PC-3 (cell line): ENCODE measurements at regions not wholly inside any gene's neighbourhood (a gene's known extent, or its start where the extent isn't known, plus 50 kb on each side); places are given as distances from the start of the nearest gene placed in this dataset.
"Not testable (repeated sequence)": the region's sequence is repeated elsewhere in the genome, so short reads cannot be mapped to it uniquely, and the experiment has no call there.

Experiments
- ATAC-seq: fragments of 200-7000 bp; cut with Tn5 transposase; 2 replicates; pipeline ENCODE4 v1.9.1; 2020; ENCODE audit warnings: mild to moderate bottlenecking, moderate library complexity
- BruUV-seq: library from RNA; stranded (reverse); fragments of 400-500 nt; replicated peaks from 2 replicates; lab custom pipeline; 2021; lab: Mats Ljungman, UMichigan
- CTCF ChIA-PET: fragments of 300-600 bp; sonication (Branson Sonifier 250); formaldehyde crosslinking; loops from one replicate; lab custom pipeline; 2022; ENCODE audit warnings: antibody characterized with exemption; lab: Charles Lee
- POLR2A ChIA-PET: fragments of 300-600 bp; sonication (Branson Sonifier 250); formaldehyde crosslinking; loops from one replicate; lab custom pipeline; 2022; ENCODE audit warnings: antibody characterized with exemption; ENCODE audit not compliant: unreplicated experiment; lab: Charles Lee
- DNase-seq: peaks from one replicate; pipeline ENCODE4 v3.0.0-alpha.2; 2015
- H2AFZ ChIP-seq: fragments of 300-600 bp; sonication (generic); 2 replicates; pipeline ENCODE4 v1.6.0; 2016; ENCODE audit warnings: antibody characterized with exemption, low read length
- H3F3A ChIP-seq: fragments of 300-600 bp; sonication (generic); one replicate; pipeline ENCODE4 v1.6.0; 2017; ENCODE audit warnings: antibody characterized with exemption, low read length, control low read depth, mild to moderate bottlenecking; ENCODE audit not compliant: unreplicated experiment
- H3K27ac ChIP-seq: fragments of 300-600 bp; sonication (generic); 2 replicates; pipeline ENCODE4 v1.5.1; 2016; ENCODE audit warnings: mild to moderate bottlenecking, low read length
- H3K27me3 ChIP-seq: fragments of 300-600 bp; sonication (generic); 2 replicates; pipeline ENCODE4 v1.6.1; 2016; ENCODE audit warnings: low read length, mixed read lengths
- H3K36me3 ChIP-seq: fragments of 300-600 bp; sonication (generic); 2 replicates; pipeline ENCODE4 v1.6.1; 2016; ENCODE audit warnings: low read depth, mixed run types, low read length, mixed read lengths
- H3K4me1 ChIP-seq: fragments of 300-600 bp; sonication (generic); 2 replicates; pipeline ENCODE4 v1.5.1; 2016; ENCODE audit warnings: low read length; ENCODE audit not compliant: insufficient read depth
- H3K4me2 ChIP-seq: fragments of 300-600 bp; sonication (generic); 2 replicates; pipeline ENCODE4 v1.6.0; 2016; ENCODE audit warnings: low read length
- H3K4me3 ChIP-seq: fragments of 300-600 bp; sonication (generic); 2 replicates; pipeline ENCODE4 v1.5.1; 2016; ENCODE audit warnings: mild to moderate bottlenecking, low read length, mixed read lengths
- H3K79me2 ChIP-seq: fragments of 300-600 bp; sonication (generic); 2 replicates; pipeline ENCODE4 v1.6.1; 2017; ENCODE audit warnings: low read length, mixed read lengths
- H3K9ac ChIP-seq: fragments of 300-600 bp; sonication (generic); 2 replicates; pipeline ENCODE4 v1.6.0; 2016; ENCODE audit warnings: mild to moderate bottlenecking, low read length
- H3K9me2 ChIP-seq: fragments of 300-600 bp; sonication (generic); replicated peaks from 2 replicates; pipeline ENCODE4 v1.6.1; 2016; ENCODE audit warnings: mixed run types, low read length, mixed read lengths
- H3K9me3 ChIP-seq: fragments of 300-600 bp; sonication (generic); 2 replicates; pipeline ENCODE4 v1.6.1; 2016; ENCODE audit warnings: low read length, mixed read lengths
- H4K20me1 ChIP-seq: fragments of 300-600 bp; sonication (generic); 2 replicates; pipeline ENCODE4 v1.6.1; 2016; ENCODE audit warnings: low read length, mixed read lengths
- EZH2 ChIP-seq: fragments of 300-600 bp; sonication (generic); IDR thresholded peaks from one replicate; pipeline ENCODE4 v1.6.1; 2017; ENCODE audit warnings: antibody characterized with exemption, mild to moderate bottlenecking, low read length; ENCODE audit not compliant: unreplicated experiment
- EZH2phosphoT487 ChIP-seq: fragments of 300-600 bp; sonication (generic); IDR thresholded peaks from 2 replicates; pipeline ENCODE4 v1.6.1; 2018; ENCODE audit warnings: mild to moderate bottlenecking, antibody characterized with exemption, low read length, borderline replicate concordance
- intact Hi-C: fragments of 100-400 bp; cut with micrococcal nuclease; formaldehyde crosslinking; loops from 2 replicates; pipeline ENCODE4 v1.9.0; 2023
- TF ChIP-seq, protein P1 (sequence below): fragments of 300-600 bp; sonication (generic); conservative IDR thresholded peaks from 2 replicates; pipeline ENCODE4 v1.5.1; 2017; ENCODE audit warnings: antibody characterized with exemption, low read depth, mild to moderate bottlenecking, low read length

DNA sequence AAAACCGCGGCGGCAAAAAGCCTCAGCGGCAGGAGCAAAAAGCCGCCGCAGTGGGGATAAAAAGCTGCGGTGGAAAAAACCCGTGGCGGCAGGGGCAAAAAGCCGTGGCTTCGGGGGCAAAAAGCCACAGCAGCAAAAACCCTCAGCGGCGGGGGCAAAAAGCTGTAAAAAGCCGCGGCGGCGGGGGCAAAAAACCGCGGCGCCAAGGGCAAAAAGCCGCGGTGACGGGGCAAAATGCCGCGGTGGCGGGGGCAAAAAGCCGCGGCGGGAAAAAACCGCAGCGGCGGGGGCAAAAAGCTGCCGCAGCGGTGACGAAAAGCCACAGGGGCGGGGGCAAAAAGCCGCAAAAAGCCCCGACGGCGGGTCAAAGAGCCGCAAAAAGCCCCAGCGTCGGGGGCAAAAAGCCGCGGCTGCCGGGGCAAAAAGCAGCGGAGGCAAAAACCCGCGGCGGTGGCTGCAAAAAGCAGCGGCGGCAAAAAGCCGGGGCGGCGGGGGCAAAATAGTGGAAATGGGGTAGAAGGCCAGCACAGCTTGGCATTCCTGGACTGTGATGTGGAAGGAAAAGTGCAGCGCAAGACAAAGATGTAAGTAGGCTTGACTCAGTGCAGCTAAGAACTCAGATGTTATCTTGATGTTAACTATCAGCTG lies 151.8 kb downstream of the ANKRD30BL start:
- TF ChIP-seq, protein P1, sequence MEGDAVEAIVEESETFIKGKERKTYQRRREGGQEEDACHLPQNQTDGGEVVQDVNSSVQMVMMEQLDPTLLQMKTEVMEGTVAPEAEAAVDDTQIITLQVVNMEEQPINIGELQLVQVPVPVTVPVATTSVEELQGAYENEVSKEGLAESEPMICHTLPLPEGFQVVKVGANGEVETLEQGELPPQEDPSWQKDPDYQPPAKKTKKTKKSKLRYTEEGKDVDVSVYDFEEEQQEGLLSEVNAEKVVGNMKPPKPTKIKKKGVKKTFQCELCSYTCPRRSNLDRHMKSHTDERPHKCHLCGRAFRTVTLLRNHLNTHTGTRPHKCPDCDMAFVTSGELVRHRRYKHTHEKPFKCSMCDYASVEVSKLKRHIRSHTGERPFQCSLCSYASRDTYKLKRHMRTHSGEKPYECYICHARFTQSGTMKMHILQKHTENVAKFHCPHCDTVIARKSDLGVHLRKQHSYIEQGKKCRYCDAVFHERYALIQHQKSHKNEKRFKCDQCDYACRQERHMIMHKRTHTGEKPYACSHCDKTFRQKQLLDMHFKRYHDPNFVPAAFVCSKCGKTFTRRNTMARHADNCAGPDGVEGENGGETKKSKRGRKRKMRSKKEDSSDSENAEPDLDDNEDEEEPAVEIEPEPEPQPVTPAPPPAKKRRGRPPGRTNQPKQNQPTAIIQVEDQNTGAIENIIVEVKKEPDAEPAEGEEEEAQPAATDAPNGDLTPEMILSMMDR: no peak
- TF ChIP-seq EZH2: peak; percentile 100
- peak; percentile 91 for TF ChIP-seq EZH2phosphoT487
- Histone ChIP-seq H2AFZ (no peak overlapping the region), H4K20me1 (no peaks in the 10 kb centered on the region), H3K4me3 (peak overlapping the region; percentile 37; the same call in 1 of the 2 replicates), H3K79me2 (no peaks in the 10 kb centered on the region), H3K27me3 (peaks cover 25% of the 10 kb centered on the region), H3K9me3 (no peaks in the 10 kb centered on the region), H3K9me2 (no peaks in the 10 kb centered on the region), H3K4me2 (peak overlapping the region; percentile 44; the same call in 1 of the 2 replicates), H3K4me1 (peaks cover 3% of the 10 kb centered on the region; the same call in 1 of the 2 replicates), H3F3A (no peaks in the 10 kb centered on the region), H3K27ac (no peak overlapping the region), H3K9ac (no peak overlapping the region), H3K36me3 (no peaks in the 10 kb centered on the region)
- intact Hi-C loops: no loop called here
- no TSS peak for BruUV-seq
- ATAC-seq (no peak), DNase-seq (no peak)
- ChIA-PET POLR2A (no interaction called here), CTCF (no interaction called here)

DNA sequence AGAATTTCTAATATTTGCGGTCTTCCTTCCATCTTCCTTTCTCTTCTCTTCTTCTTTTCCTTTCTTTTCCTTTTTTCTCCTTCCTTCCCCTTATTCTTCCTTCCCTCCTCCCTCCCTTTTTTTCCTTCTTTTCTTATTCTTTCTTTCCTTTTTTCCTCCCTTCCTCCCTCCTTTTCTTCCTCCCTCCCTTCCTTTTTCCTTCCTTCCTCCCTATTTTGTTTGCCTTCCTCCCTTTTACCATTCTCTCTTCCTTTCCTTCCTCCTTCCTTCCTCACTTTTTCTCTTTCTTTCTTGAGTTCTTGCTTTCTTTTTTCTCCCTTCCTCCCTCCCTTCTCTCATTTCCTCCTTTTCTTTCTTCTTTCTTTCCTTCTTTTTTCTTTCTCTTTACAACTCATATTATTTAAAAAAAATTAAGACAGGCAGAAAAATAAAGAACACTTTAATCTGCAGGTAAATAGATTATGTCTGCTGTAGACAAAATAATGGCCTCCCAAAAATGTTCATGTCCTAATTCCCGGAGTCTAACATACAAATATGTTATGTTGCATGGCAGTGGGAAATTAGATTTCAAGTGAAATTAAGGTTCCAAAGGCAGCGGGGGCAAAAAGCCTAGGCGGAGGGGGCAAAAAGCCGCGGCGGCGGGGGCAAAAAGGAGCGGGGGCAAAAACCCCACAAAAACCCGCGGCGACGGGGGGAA lies 152.4 kb downstream of the ANKRD30BL start:
- Histone ChIP-seq H3K4me2 (peak overlapping the region; percentile 44; the same call in 1 of the 2 replicates), H4K20me1 (no peaks in the 10 kb centered on the region), H3K79me2 (no peaks in the 10 kb centered on the region), H3K36me3 (no peaks in the 10 kb centered on the region), H3K9me3 (no peaks in the 10 kb centered on the region), H3K27me3 (peaks cover 30% of the 10 kb centered on the region), H3K4me1 (peaks cover 3% of the 10 kb centered on the region; the same call in 1 of the 2 replicates), H2AFZ (no peak overlapping the region), H3F3A (no peaks in the 10 kb centered on the region), H3K9me2 (no peaks in the 10 kb centered on the region), H3K9ac (no peak overlapping the region), H3K4me3 (peak overlapping the region; percentile 37; the same call in 1 of the 2 replicates), H3K27ac (no peak overlapping the region)
- BruUV-seq: no TSS peak
- TF ChIP-seq EZH2: no peak
- TF ChIP-seq, protein P1: no peak
- TF ChIP-seq EZH2phosphoT487: no peak
- POLR2A ChIA-PET: no interaction called here
- no peak for DNase-seq
- intact Hi-C loops: no loop called here
- CTCF ChIA-PET: no interaction called here
- ATAC-seq: no peak

DNA sequence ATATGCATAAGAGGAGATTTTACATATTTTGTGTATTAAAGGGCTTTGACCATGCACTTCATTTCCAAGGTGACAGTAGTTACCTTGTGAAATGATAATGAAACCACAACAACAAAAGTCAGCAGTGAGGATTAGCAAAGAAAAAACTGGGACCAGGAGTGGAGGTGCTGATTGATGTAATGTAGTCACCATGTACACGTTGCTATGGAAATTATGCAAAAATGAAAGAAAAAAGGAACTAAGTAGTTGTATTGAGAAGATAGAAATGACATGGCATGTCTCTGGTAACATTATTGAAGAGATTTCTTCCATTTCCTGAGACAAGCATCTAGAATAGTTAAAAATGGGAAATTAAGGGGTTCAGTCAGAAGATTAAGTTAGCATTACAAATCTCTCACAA lies 171.0 kb downstream of the ANKRD30BL start:
- H3K36me3 ChIP-seq, H3K4me3 ChIP-seq, H3K27ac ChIP-seq, H2AFZ ChIP-seq, H3K27me3 ChIP-seq, BruUV-seq, H3K9me2 ChIP-seq, H4K20me1 ChIP-seq, DNase-seq, H3K9ac ChIP-seq, H3F3A ChIP-seq, H3K79me2 ChIP-seq, POLR2A ChIA-PET, H3K9me3 ChIP-seq, H3K4me2 ChIP-seq, CTCF ChIA-PET, H3K4me1 ChIP-seq, intact Hi-C loops, ATAC-seq: not testable (repeated sequence)

DNA sequence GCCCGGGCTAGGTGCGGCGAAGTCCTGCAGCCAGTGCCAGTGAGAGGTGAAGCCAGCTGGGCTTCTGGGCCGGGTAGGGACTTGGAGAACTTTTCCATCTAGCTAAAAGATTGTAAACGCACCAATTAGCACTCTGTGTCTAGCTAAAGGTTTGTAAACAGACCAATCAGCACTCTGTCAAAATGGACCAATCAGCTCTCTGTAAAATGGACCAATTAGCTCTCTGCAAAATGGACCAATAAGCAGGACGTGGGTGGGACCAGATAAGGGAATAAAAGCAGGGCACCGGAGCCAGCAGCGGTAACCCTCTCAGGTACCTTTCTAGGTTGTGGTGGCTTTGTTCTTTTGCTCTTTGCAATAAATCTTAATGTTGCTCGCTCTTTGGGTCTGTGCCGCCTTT lies 195.1 kb downstream of the ANKRD30BL start:
- H3K4me3 ChIP-seq, H3F3A ChIP-seq, H3K9me2 ChIP-seq, DNase-seq, H3K27ac ChIP-seq, H3K9ac ChIP-seq, H4K20me1 ChIP-seq, CTCF ChIA-PET, intact Hi-C loops, POLR2A ChIA-PET, ATAC-seq, H3K27me3 ChIP-seq, BruUV-seq, H3K9me3 ChIP-seq, H2AFZ ChIP-seq, H3K4me2 ChIP-seq, H3K36me3 ChIP-seq, H3K79me2 ChIP-seq, H3K4me1 ChIP-seq: not testable (repeated sequence)
